Dermis blood vessel endothelial cell (primary cell): ENCODE measurements at regions not wholly inside any gene's neighbourhood (a gene's known extent, or its start where the extent isn't known, plus 50 kb on each side); places are given as distances from the start of the nearest gene placed in this dataset.

Experiments used
- DNase-seq: peaks from one replicate; pipeline ENCODE4 v3.0.0; 2010

- DNase-seq: no peak
Observed at GRCh38 chrX:120819126-120819525, 56.5 kb downstream of the CT47B1 start.

- no peak for DNase-seq
Observed at GRCh38 chrX:120813982-120814381, 61.7 kb downstream of the CT47B1 start.

- DNase-seq: no peak
Observed at GRCh38 chrX:120801426-120801825, 74.2 kb downstream of the CT47B1 start.

- peak; percentile 65 for DNase-seq
Observed at GRCh38 chrX:120797188-120797851, 78.3 kb downstream of the CT47B1 start.

- DNase-seq: peak; percentile 34
Observed at GRCh38 chrX:120795301-120795700, 80.4 kb downstream of the CT47B1 start.

GRCh38 chrX:120794525-120794975, 81.1 kb downstream of the CT47B1 start:
- DNase-seq: peak; percentile 84

GRCh38 chrX:120793098-120793497, 82.6 kb downstream of the CT47B1 start:
- DNase-seq: no peak

- peak; percentile 78 for DNase-seq
Observed at GRCh38 chrX:120791013-120791643, 84.5 kb downstream of the CT47B1 start.

- no peak for DNase-seq
Observed at GRCh38 chrX:120790552-120790951, 85.1 kb downstream of the CT47B1 start.

GRCh38 chrX:120790118-120790517, 85.5 kb downstream of the CT47B1 start:
- DNase-seq: peak; percentile 81

- peak; percentile 67 for DNase-seq
Observed at GRCh38 chrX:120781403-120781802, 94.3 kb downstream of the CT47B1 start.

GRCh38 chrX:120775959-120776358, 99.7 kb downstream of the CT47B1 start:
- no peak for DNase-seq

- DNase-seq: no peak
Observed at GRCh38 chrX:120774606-120775005, 101.1 kb downstream of the CT47B1 start.

GRCh38 chrX:120773801-120774200, 101.9 kb downstream of the CT47B1 start:
- no peak for DNase-seq

GRCh38 chrX:120769576-120770341, 105.9 kb downstream of the CT47B1 start:
- peak; percentile 76 for DNase-seq

GRCh38 chrX:120768681-120769080, 107.0 kb downstream of the CT47B1 start:
- peak; percentile 79 for DNase-seq

- peak; percentile 12 for DNase-seq
Observed at GRCh38 chrX:120768254-120768653, 107.4 kb downstream of the CT47B1 start.

GRCh38 chrX:120763269-120763668, 112.4 kb downstream of the CT47B1 start:
- DNase-seq: no peak

- DNase-seq: no peak
Observed at GRCh38 chrX:120761810-120762209, 113.9 kb downstream of the CT47B1 start.

GRCh38 chrX:120759685-120760084, 116.0 kb downstream of the CT47B1 start:
- no peak for DNase-seq

GRCh38 chrX:120755066-120755846, 120.4 kb downstream of the CT47B1 start:
- DNase-seq: no peak

GRCh38 chrX:120753413-120754251, 122.0 kb downstream of the CT47B1 start:
- no peak for DNase-seq
